ENCODE measurements at regions not wholly inside any gene's neighbourhood (a gene's known extent, or its start where the extent isn't known, plus 50 kb on each side); places are given as distances from the start of the nearest gene placed in this dataset.

- intact Hi-C loops (cut with DNase I), result no loop called here
- Histone ChIP-seq H3K36me3 (no peaks in the 10 kb centered on the region), H3K27me3 (no peaks in the 10 kb centered on the region), H3K4me1 (no peaks in the 10 kb centered on the region), H3K27ac (no peak overlapping the region), H3K9me3 (peaks cover 12% of the 10 kb centered on the region), H3K4me3 (no peak overlapping the region)
- no peak for TF ChIP-seq CTCF (IDR thresholded peaks at IDR 0.05)
- DNase-seq (no peak), ATAC-seq (no peak)
These were observed 259.4 kb upstream of the SSTR1 start for GRCh38 chr14:37948266-37948665.

GRCh38 chr14:37968664-37969240, 239.0 kb upstream of the SSTR1 start:
- H3K4me3 ChIP-seq, result no peak overlapping the region
- H3K27ac ChIP-seq, result no peak overlapping the region
- DNase-seq (no peak), ATAC-seq (no peak)
- intact Hi-C loops (cut with DNase I), result no loop called here
- H3K27me3 ChIP-seq, result no peaks in the 10 kb centered on the region
- no peaks in the 10 kb centered on the region for H3K4me1 ChIP-seq
- no peaks in the 10 kb centered on the region for H3K36me3 ChIP-seq
- no peaks in the 10 kb centered on the region for H3K9me3 ChIP-seq
- no peak for TF ChIP-seq CTCF (IDR thresholded peaks at IDR 0.05)

GRCh38 chr14:37969511-37969979, 238.2 kb upstream of the SSTR1 start:
- no peak for TF ChIP-seq CTCF (IDR thresholded peaks at IDR 0.05)
- Histone ChIP-seq H3K4me3 (no peak overlapping the region), H3K4me1 (no peaks in the 10 kb centered on the region), H3K36me3 (no peaks in the 10 kb centered on the region), H3K27me3 (no peaks in the 10 kb centered on the region), H3K27ac (no peak overlapping the region), H3K9me3 (no peaks in the 10 kb centered on the region)
- intact Hi-C loops (cut with DNase I), result no loop called here
- ATAC-seq (no peak), DNase-seq (no peak)

- ATAC-seq (no peak), DNase-seq (no peak)
- no peak for TF ChIP-seq CTCF (IDR thresholded peaks at IDR 0.05)
- H3K36me3 ChIP-seq, result no peaks in the 10 kb centered on the region
- no peaks in the 10 kb centered on the region for H3K27me3 ChIP-seq
- intact Hi-C loops (cut with DNase I), result no loop called here
- H3K9me3 ChIP-seq, result no peaks in the 10 kb centered on the region
- H3K27ac ChIP-seq, result no peak overlapping the region
- no peaks in the 10 kb centered on the region for H3K4me1 ChIP-seq
- no peak overlapping the region for H3K4me3 ChIP-seq
These were observed 237.0 kb upstream of the SSTR1 start for GRCh38 chr14:37970696-37971095.

- TF ChIP-seq CTCF (IDR thresholded peaks at IDR 0.05), result no peak
- Histone ChIP-seq H3K27me3 (no peaks in the 10 kb centered on the region), H3K9me3 (no peaks in the 10 kb centered on the region), H3K4me3 (no peak overlapping the region), H3K4me1 (no peaks in the 10 kb centered on the region), H3K27ac (no peak overlapping the region), H3K36me3 (no peaks in the 10 kb centered on the region)
- ATAC-seq, result no peak
- intact Hi-C loops (cut with DNase I), result no loop called here
- no peak for DNase-seq
These were observed 234.5 kb upstream of the SSTR1 start for GRCh38 chr14:37972941-37973887.

Data from upper lobe of right lung (tissue), 1 donor.